Kidney capillary endothelial cell (primary cell): ENCODE measurements at regions not wholly inside any gene's neighbourhood (a gene's known extent, or its start where the extent isn't known, plus 50 kb on each side); places are given as distances from the start of the nearest gene placed in this dataset.
"Not testable (repeated sequence)": the region's sequence is repeated elsewhere in the genome, so short reads cannot be mapped to it uniquely, and the experiment has no call there.

Experiments
- DNase-seq: peaks from one replicate; pipeline ENCODE4 v3.0.0-alpha.2; 2018; ENCODE audit warnings: low spot score

GRCh38 chr1:208717525-208717924 is 473.3 kb upstream of the PLXNA2 start:
- no peak for DNase-seq

- no peak for DNase-seq
These were observed 478.4 kb upstream of the PLXNA2 start for GRCh38 chr1:208722592-208722991.

DNA sequence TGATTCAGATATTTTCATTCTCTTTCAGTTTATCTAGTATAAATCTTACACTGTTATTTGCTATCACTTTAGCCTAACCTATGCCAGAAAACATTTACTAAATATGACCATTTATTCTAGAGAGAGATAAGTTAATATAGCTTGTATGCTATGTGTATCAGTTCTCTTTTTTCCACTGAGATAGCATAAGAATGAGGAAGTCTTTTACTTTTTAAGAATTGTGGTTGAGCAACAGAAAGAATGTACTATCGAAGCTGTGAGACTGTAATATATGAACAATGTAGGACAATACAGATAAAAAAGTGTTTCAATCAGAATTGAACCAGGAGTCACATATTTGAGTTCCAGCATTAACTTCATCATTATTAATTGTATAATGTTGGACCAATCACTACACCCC is 479.9 kb upstream of the PLXNA2 start:
- no peak for DNase-seq

DNA sequence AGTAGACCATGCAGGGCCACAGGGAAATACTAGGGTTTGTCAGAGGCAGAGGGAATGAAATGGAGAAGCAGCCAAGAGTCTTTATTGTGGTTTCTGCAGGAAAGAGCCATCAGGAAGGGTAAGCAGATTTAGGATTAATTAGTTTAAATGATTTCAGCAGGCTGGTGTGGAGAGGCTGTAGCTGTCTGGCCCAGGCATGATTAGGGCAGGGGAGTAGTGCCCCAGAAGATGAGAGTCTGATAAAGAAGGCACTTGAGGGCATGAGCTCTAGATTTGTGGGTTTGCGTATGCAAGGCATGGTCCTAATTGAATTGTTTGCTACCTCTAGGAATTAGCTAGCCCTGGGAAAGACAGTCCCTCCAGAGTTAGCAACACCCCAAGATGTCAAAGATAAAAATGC is 484.6 kb upstream of the PLXNA2 start:
- DNase-seq, result no peak

- no peak for DNase-seq
These were observed 488.0 kb upstream of the PLXNA2 start for GRCh38 chr1:208731981-208732821.

GRCh38 chr1:208737161-208737560 is 493.0 kb upstream of the PLXNA2 start:
- no peak for DNase-seq

DNA sequence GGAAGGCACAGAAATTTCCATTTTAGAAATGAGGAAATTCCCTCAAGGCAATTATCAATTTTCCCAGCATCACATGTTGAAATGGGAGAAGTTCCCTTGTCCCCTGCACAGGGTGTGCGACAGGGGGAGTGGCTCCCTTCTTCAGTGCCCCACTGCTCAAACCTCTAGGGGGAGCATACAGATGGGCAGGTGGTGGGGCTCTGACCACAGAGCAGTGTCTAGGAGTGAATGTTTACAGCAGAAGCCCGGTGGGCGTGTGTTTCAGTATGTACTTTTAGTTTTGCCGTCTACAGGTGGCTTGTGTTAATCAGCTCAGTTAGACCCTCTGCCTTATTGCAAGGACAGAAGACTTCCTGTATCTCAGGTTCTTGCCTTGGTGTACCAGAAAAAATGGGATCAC is 493.7 kb upstream of the PLXNA2 start:
- DNase-seq, result no peak

- DNase-seq, result not testable (repeated sequence)
These were observed 495.5 kb upstream of the PLXNA2 start for GRCh38 chr1:208739636-208740035.

- no peak for DNase-seq
These were observed 497.1 kb upstream of the PLXNA2 start for GRCh38 chr1:208741296-208741695.

DNA sequence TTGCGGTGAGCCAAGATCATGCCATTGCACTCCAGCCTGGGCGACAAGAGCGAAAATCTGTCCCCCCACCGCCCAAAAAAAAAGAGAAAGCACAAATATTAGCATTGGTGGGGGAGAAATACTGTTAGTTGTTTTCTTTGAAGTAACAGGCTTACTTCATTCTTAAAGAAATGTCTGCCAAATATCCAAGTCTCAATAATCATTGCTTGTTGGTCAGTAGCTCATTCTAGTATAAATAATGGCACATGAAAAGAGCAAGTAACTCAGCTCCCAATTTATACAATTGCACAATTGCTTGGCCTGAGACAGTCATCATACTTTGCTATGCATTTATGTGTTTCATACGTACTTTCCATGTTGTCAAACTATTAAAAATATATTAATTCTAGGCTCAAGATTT is 499.2 kb upstream of the PLXNA2 start:
- DNase-seq, result no peak

GRCh38 chr1:208747979-208748378 is 503.8 kb upstream of the PLXNA2 start:
- DNase-seq, result no peak

- DNase-seq, result no peak
These were observed 504.4 kb upstream of the PLXNA2 start for GRCh38 chr1:208748387-208749165.

GRCh38 chr1:208756339-208756981 is 512.3 kb upstream of the PLXNA2 start:
- no peak for DNase-seq

DNA sequence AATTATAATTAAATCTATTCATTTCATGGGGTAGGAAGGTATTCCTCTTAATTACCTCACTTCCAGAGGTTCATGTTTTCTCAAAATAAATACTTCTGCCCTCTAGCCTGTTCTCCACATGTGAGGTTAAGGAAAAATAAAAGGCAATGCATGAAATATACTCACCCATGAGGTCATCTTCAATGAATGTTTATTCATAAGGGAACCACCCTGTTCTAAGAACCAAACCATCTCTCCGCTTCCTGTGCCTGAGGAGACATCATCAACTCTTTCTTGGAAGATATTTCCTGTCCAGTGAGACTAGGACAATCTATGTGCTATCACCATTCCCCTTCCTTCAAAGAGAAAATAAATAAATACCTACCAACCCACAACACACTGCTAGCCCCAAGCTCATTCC is 513.7 kb upstream of the PLXNA2 start:
- DNase-seq, result no peak

GRCh38 chr1:208759255-208759654 is 515.1 kb upstream of the PLXNA2 start:
- DNase-seq, result no peak

- DNase-seq, result no peak
These were observed 519.8 kb upstream of the PLXNA2 start for GRCh38 chr1:208763971-208764370.

GRCh38 chr1:208766832-208767231 is 522.6 kb upstream of the PLXNA2 start:
- no peak for DNase-seq

DNA sequence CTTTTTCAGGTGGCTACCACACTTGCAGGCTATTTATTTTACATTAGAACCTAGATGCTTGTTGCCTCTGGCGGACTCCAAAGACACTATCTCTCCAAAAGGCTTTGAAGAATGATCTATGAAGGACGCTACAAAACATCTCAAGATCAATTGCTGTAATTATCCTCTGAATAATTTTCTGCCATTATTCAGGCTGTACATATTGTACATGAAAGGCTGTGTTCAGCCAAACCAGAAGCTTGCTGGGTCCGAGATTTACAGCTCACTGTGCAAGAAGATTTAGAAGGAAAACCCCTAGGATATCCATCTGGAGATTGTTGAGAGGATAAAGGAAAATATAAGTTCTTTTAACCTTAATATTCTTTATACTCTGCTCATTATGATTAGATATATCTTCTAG is 523.6 kb upstream of the PLXNA2 start:
- no peak for DNase-seq

- DNase-seq, result no peak
These were observed 528.7 kb upstream of the PLXNA2 start for GRCh38 chr1:208772891-208773290.

DNA sequence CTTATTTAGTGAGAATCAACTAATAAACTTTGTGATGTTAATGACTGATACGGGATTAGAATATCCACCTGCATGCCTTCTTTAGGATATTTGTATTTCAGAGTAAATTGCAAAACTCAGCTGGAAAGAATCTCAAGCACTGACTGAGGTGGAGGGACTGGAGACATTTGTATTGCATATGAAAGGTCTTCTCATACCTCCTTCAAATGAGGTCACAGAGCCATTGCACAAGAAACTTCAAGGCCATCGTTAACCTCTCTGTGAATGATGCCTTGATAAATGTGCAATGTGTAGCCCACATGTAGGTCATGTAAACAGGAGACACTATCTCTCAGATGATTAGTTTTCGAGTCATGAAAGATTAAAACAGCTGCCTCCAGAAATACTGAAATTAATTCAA is 531.7 kb upstream of the PLXNA2 start:
- no peak for DNase-seq

DNA sequence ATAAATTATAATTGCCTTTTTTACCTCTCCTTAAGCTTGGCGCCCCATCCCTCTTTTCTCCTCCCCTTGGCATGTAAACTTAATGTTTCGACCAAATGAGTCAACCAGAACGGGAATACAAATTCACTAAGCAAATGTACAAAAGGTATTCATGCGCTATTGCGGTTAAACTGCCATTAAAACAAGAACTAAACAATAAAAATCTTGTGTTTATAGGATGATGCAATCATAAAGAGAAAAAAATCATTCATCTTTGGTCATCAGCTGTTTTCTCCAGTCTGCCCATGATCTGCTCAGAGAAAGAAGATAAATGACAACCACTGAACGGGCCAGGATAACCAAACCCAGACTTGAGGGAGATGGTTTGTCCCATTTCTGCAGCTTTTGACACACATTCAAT is 534.2 kb upstream of the PLXNA2 start:
- DNase-seq, result no peak

GRCh38 chr1:208781391-208782045 is 537.3 kb upstream of the PLXNA2 start:
- DNase-seq, result no peak
